ENCODE measurements at regions not wholly inside any gene's neighbourhood (a gene's known extent, or its start where the extent isn't known, plus 50 kb on each side); places are given as distances from the start of the nearest gene placed in this dataset.

- no peak for DNase-seq
These were observed 637.8 kb upstream of the MEF2C start for GRCh38 chr5:89520771-89521170.

- no peak for DNase-seq
These were observed 630.5 kb upstream of the MEF2C start for GRCh38 chr5:89513299-89514044.

GRCh38 chr5:89504051-89504450, 621.1 kb upstream of the MEF2C start:
- DNase-seq: no peak

GRCh38 chr5:89499787-89500186, 616.8 kb upstream of the MEF2C start:
- no peak for DNase-seq

GRCh38 chr5:89498699-89499098, 615.7 kb upstream of the MEF2C start:
- no peak for DNase-seq

GRCh38 chr5:89493414-89493813, 610.4 kb upstream of the MEF2C start:
- DNase-seq: no peak

GRCh38 chr5:89484962-89485361, 602.0 kb upstream of the MEF2C start:
- no peak for DNase-seq

- no peak for DNase-seq
These were observed 597.5 kb upstream of the MEF2C start for GRCh38 chr5:89480406-89481007.

- no peak for DNase-seq
These were observed 595.9 kb upstream of the MEF2C start for GRCh38 chr5:89478851-89479250.

- DNase-seq: no peak
These were observed 590.2 kb upstream of the MEF2C start for GRCh38 chr5:89473196-89473595.

- no peak for DNase-seq
These were observed 588.6 kb upstream of the MEF2C start for GRCh38 chr5:89471541-89471940.

GRCh38 chr5:89471115-89471514, 588.1 kb upstream of the MEF2C start:
- DNase-seq: no peak

- DNase-seq: no peak
These were observed 587.7 kb upstream of the MEF2C start for GRCh38 chr5:89470658-89471057.

GRCh38 chr5:89458332-89458656, 575.3 kb upstream of the MEF2C start:
- no peak for DNase-seq

GRCh38 chr5:89457411-89458331, 574.7 kb upstream of the MEF2C start:
- peak; percentile 52 for DNase-seq

GRCh38 chr5:89452081-89452480, 569.1 kb upstream of the MEF2C start:
- DNase-seq: no peak

- DNase-seq: no peak
These were observed 568.3 kb upstream of the MEF2C start for GRCh38 chr5:89451263-89451662.

- no peak for DNase-seq
These were observed 567.2 kb upstream of the MEF2C start for GRCh38 chr5:89450149-89450538.

GRCh38 chr5:89449392-89450148, 566.6 kb upstream of the MEF2C start:
- DNase-seq: no peak

- no peak for DNase-seq
These were observed 564.0 kb upstream of the MEF2C start for GRCh38 chr5:89447027-89447426.

- no peak for DNase-seq
These were observed 562.2 kb upstream of the MEF2C start for GRCh38 chr5:89445106-89445745.

- DNase-seq: no peak
These were observed 561.1 kb upstream of the MEF2C start for GRCh38 chr5:89444088-89444487.

GRCh38 chr5:89443508-89443907, 560.5 kb upstream of the MEF2C start:
- no peak for DNase-seq

Measured in islet precursor cell (in vitro differentiated cells).